Fibroblast of skin of right biceps (primary cell): ENCODE measurements at regions not wholly inside any gene's neighbourhood (a gene's known extent, or its start where the extent isn't known, plus 50 kb on each side); places are given as distances from the start of the nearest gene placed in this dataset.

ENCODE experiments used
- DNase-seq: peaks from one replicate; pipeline ENCODE4 v3.0.0-alpha.2; 2013

DNA sequence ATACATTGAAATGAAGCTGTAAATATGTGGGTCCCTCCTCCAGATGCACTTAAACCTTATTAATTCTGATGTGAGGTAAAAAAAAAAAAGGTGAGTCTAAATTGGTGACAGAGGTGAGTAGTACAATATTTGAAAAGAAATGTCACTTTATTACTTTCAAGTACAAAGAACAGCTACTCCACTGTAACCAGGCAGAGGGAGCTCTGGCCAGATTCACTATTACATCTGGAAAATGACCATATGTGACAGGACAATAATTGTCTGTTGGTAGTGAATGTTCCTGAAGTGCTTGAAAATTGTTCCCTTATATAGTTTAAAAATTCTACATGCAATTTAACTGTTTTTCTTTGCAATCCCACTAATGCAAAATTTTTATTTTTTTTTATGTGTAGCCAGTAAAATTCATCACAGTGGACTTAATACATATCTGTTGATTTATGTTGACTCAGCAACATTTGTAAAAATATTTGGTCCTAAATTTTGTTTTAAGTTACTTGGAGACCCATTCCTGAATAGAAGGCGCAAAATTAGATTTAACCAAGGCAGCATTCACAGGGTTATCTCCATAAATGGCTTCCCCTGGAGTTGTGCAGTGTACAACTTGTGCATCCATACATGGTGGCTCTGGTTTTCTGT is 231.9 kb upstream of the TBC1D5 start:
- no peak for DNase-seq

DNA sequence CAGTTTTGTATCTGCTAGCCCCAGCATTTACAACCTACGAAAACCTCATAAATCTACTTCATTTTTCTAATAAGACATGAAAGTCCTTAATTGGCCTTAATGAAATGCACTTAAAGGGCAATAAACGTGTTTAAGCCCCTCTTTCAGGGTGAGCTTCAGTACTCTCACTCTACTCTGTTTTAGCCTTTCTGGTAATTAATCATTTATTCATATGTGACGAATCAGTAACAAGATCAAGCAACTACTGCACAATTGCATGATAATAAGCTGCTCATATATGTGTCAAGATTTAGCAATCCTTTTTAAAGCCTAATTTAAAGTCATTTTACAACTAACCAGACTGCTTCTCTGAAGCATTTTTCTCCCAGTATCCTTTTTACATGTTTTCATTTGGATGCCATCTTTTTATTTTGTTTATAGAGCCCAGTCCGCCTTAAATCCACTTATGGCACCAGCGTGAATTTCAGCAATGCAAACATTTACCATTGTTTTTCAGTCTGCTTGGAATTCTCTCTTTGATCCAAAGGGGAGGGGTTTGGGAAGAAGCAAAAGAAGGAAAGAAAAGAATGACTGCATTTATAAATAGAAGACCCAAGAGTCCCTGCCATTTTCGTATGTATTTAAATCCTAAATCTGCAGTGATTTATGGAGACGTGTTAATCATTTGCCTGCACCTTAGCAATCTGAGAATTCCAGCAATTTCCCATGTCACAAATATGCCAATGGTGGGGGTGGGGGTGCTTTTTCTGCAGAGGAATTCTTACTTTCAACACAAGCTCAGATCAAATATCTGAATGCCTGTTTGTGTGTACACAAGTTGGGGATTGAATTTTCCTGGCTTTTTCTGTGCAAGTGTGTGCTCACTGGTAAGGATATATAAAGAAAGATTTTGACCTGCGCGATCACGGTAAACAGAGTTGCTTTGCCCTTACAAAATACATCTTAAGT is 230.8 kb upstream of the TBC1D5 start:
- DNase-seq: no peak

GRCh38 chr3:17972476-17972875 is 230.0 kb upstream of the TBC1D5 start:
- no peak for DNase-seq

DNA sequence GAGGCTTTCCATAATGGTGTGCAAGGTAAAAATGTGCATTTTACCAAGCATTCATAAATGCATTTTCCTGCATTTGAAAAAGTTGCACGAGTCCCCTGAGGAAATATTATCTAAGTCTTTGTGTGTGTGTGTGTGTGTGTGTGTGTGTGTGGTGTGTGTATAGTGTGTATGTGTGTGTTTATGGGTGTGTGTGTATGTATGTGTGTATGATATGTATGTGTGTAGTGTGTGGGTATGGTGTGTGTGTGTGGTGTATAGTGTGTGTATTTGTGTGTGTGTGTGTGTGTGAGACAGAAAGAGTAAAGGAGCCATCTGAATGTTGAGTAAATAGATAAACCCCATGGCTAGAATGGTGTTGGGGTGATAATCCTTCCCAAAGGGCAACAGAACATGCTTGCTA is 229.6 kb upstream of the TBC1D5 start:
- no peak for DNase-seq

DNA sequence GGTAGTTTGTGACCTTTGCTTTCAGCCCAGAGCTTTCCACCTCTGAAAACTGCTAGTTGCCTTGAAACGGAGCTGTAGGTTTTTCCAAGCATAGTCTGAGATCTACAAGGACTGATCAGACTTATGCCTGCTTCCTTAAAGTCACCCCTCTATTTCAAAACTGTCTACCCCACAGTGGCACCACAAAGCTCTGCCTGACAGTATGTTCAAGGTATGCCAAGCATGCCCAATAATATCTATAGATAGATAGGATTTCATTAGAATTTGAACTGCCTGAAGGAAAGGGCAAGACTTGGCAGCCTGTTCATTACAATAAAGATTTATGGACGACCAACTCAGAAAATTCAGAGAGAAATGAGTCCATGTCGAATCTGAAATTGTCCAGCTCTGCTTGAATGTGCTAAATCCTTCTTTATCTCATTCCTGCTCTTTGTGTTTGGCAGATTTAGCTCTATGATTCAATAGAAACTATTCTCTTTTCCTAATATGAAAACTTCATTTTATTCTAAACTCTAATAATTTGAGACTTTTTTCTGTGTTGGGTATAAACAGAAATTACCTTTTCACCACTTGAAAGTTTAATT is 227.6 kb upstream of the TBC1D5 start:
- no peak for DNase-seq

GRCh38 chr3:17969244-17969643 is 226.8 kb upstream of the TBC1D5 start:
- DNase-seq: no peak

GRCh38 chr3:17967953-17968607 is 225.6 kb upstream of the TBC1D5 start:
- no peak for DNase-seq

DNA sequence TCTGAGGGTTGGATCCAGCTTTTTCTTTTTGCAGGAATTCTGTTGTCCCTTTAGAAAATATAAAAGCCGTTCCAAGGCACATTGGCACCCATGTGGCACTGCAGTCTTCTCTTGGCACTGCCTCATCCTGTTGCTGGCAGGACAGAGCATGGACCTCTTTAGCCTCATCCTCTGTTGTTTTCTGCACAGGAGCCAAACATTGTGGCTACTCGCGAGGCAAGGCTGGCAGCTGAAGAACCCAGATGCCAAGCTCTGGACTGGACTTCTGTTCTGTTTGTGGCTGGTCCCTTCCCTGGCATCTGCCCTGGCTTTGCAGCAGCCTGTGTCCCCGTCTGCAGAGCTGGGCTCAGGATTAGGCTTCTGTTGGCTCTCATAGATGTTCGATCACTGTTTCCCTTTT is 224.7 kb upstream of the TBC1D5 start:
- no peak for DNase-seq

DNA sequence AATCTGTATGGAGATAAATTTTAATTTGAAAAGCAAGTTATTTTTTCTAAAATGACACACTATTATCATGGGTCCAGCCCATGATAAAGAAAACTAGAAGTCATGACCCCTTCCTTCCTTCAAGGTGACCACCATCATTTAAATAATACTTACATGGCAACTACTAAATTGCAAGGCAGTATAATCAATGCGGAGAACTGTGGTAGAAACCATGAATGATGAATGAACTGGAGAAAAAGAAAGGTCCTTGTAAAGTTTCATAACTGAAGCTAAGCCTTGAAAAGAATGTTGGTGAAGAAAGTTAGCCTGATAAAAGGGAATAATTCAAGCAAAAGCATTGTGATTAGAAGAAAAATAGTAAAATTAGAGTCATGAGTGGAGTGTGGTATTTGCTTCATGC is 222.9 kb upstream of the TBC1D5 start:
- no peak for DNase-seq

DNA sequence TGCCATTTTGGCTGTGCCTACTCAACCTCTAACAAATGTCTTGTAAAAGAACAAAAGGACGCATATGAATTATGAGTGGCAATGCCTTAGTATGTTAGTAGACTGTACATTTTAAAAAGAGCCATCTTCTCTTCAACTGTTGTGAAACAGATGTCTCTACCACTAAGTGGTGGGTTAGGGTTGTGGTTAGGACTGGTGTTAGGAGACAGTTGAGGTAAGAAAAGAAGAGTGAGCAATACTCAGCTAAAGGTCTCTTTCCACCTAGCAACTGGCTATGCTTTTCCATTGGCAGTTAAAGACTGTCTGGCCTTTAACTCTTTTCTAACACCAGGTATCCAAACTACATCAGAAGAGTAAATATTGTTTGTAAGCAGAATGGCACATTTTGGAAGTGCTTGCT is 221.7 kb upstream of the TBC1D5 start:
- DNase-seq: no peak

GRCh38 chr3:17955411-17955810 is 213.0 kb upstream of the TBC1D5 start:
- no peak for DNase-seq

DNA sequence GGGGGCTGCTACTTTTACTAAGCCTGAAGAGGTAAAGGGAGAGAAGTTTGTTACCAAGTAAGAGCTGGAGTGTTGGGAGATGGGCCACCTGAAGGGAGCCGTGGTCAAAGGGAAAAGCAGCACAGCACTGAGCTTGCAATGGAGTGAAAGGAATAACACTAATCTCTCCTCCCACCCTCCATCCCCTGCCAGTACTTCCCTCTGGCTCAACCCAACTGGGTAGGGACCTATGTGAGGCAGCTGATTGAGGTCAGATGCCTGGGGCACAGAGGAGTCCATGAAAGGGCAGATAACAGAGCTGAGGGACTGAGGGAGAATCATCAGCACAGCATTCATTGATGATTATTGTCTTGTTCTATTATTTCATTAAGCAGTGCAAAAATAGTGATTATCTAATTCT is 212.4 kb upstream of the TBC1D5 start:
- DNase-seq: no peak

GRCh38 chr3:17951241-17951640 is 208.8 kb upstream of the TBC1D5 start:
- no peak for DNase-seq

- DNase-seq: no peak
These were observed 206.7 kb upstream of the TBC1D5 start for GRCh38 chr3:17949101-17949500.

- no peak for DNase-seq
These were observed 205.4 kb upstream of the TBC1D5 start for GRCh38 chr3:17947833-17948232.

GRCh38 chr3:17946619-17947018 is 204.2 kb upstream of the TBC1D5 start:
- DNase-seq: no peak

DNA sequence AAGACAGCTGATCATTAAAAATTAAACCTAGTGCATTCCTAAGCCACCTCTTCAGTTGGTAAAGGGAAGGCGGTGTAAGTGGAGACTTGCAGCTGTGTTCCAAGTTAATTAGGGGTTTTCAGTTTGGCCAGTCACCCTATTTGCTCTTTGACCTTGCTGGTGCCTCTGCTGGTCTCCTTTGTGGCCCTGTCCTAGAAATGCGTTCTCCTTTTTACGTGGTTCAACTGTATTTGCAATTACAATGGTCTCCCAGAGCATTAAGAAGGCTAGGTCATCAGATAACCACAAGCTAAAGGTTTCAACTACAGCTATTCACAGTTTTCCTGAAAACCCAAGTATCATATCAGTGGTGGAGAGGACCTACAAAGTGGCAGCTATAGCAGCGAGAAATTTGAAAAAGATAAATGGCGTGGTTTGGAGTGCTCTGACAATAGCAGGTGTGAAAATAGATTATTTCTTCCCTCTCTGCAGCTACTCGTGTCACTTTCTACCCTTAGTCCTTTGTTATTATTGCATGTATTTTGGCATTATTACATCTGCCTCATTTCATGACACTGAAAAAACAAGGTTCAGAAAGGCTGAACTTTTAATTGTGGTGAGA is 203.5 kb upstream of the TBC1D5 start:
- no peak for DNase-seq

DNA sequence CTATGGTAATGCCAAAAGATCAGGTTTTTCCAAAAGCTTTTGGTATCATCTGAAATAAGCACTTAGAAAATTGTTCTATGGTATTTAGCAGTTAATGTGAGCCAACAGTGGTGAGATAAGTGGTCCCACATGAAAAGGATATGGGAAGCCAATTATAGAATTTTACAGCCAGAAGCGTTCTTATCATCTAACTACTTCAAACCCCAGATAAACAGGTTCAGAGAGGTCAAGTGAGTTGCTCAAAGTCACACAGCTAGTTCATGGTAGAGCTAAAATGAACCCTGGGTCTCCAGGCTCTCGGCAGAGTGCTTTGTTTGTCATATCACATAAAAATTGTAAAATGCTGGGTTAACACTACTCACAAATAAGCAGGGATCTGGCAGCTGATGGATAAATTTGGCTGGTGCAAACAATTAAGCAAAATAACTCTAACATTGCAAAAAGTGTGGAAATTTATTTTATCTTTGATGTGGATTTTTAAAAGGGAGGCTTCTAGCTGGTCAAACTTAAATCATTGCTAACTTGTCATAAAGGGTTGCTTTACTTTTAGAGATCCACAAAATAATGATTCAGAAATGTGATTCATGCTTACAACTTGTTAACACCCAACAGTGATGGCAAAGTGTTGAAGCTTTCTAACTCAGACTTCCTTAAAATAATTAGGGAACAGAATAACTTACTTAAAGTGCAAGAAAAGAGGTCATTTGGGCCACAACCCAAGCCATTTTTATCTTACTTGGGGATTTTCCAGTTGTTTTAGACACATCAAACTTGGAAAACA is 202.8 kb upstream of the TBC1D5 start:
- DNase-seq: peak; percentile 4

DNA sequence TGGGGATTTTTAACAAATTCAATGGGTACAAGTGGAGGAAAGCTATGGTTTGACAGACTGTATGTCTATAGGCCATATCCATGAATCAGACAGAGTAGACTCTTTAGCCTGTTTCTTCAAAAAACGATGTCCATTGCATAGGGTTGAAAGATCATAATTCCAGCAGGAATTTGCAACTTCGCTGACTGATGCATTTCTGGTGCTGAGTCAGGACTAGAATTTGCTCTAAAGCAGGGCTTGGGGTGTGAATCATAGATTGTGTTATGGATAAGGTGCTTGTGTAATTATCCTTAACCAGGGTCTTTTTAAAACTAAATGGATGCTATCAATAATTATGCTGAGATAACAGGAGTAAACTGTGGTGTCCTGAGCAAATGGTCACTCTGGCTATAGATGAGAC is 200.4 kb upstream of the TBC1D5 start:
- peak; percentile 60 for DNase-seq

DNA sequence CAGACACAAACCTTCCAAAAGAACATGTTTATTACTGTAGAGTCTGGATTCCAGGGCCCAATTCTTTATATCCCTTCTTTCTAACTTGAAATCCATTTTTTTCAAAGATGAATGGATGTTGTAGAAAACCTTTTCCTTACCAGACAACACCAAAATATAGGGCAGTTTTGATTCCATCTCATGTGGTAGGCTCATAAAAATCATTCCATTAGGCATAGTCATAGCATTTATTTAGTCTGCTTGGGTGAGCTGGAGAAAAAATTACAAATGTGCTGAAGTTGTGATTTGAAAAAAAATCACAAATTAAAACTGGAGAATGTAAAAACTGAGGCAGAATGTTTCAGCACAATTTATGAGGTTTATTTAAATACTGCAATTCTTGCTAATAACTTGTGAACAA is 199.3 kb upstream of the TBC1D5 start:
- peak; percentile 2 for DNase-seq

GRCh38 chr3:17941152-17941551 is 198.7 kb upstream of the TBC1D5 start:
- DNase-seq: no peak

GRCh38 chr3:17939157-17939556 is 196.7 kb upstream of the TBC1D5 start:
- no peak for DNase-seq
